HEK293 (cell line): ENCODE measurements at regions not wholly inside any gene's neighbourhood (a gene's known extent, or its start where the extent isn't known, plus 50 kb on each side); places are given as distances from the start of the nearest gene placed in this dataset.

Source experiments
- CTCF ChIA-PET: fragments of 350-600 bp; formaldehyde crosslinking; extraction: SDS; loops from one replicate; lab custom pipeline; 2021; ENCODE audit warnings: antibody characterized with exemption; lab: Yijun Ruan, JAX
- POLR2A ChIA-PET: fragments of 300-600 bp; formaldehyde crosslinking; extraction: SDS; loops from one replicate; lab custom pipeline; 2020; ENCODE audit warnings: antibody characterized with exemption, inconsistent platforms; lab: Yijun Ruan, JAX
- H3K27ac ChIP-seq: fragments of 200-500 bp; sonication (Bioruptor generic); 2 replicates; pipeline ENCODE4 v1.5.1; 2014; ENCODE audit warnings: low read depth, low read length, control low read depth, inconsistent platforms; ENCODE audit errors: extremely low read depth
- H3K36me3 ChIP-seq, 2 experiments: fragments of 200-500 bp in 1 of 2; sonication (Bioruptor generic) in 1 of 2; 1 replicate in 1 of 2; 2 replicates in 1 of 2; pipeline ENCODE4 v1.5.1; 2014 to 2017; ENCODE audit warnings: inconsistent platforms in 2 of 2, low read length in 2 of 2; ENCODE audit not compliant: control insufficient read depth in 2 of 2, insufficient read depth in 1 of 2
- H3K4me1 ChIP-seq: fragments of 200-500 bp; sonication (Bioruptor generic); 2 replicates; pipeline ENCODE4 v1.5.1; 2014; ENCODE audit warnings: mild to moderate bottlenecking, low read length, inconsistent platforms; ENCODE audit not compliant: control insufficient read depth, insufficient read depth
- H3K4me3 ChIP-seq: 2 replicates; pipeline ENCODE4 v1.5.1; 2011; ENCODE audit warnings: low read depth, mild to moderate bottlenecking, control low read depth, low read length, moderate library complexity
- H3K9me3 ChIP-seq: fragments of 200-500 bp; sonication (Bioruptor generic); 2 replicates; pipeline ENCODE4 v1.5.1; 2014; ENCODE audit warnings: low read depth, low read length, inconsistent platforms; ENCODE audit not compliant: control insufficient read depth, insufficient read depth
- FEZF1 ChIP-seq: fragments of 450-650 bp; formaldehyde crosslinking; IDR thresholded peaks from 2 replicates; pipeline ENCODE4 v1.5.1; 2016; ENCODE audit warnings: missing biosample characterization, missing genetic modification characterization
- GLIS1 ChIP-seq: fragments of 450-650 bp; formaldehyde crosslinking; IDR thresholded peaks from 2 replicates; pipeline ENCODE4 v1.5.1; 2016; ENCODE audit warnings: missing biosample characterization, missing genetic modification characterization
- YY2 ChIP-seq: fragments of 450-650 bp; formaldehyde crosslinking; IDR thresholded peaks from 2 replicates; pipeline ENCODE4 v1.5.1; 2016; ENCODE audit warnings: missing biosample characterization, missing genetic modification characterization
- ZBTB17 ChIP-seq: fragments of 450-650 bp; formaldehyde crosslinking; IDR thresholded peaks from 2 replicates; pipeline ENCODE4 v1.5.1; 2016; ENCODE audit warnings: missing biosample characterization, missing genetic modification characterization
- ZFP37 ChIP-seq: fragments of 450-650 bp; formaldehyde crosslinking; IDR thresholded peaks from 2 replicates; pipeline ENCODE4 v1.5.1; 2016; ENCODE audit warnings: missing biosample characterization, missing genetic modification characterization
- ZNF184 ChIP-seq: fragments of 450-650 bp; IDR thresholded peaks from 2 replicates; pipeline ENCODE4 v1.5.1; 2018; ENCODE audit warnings: missing biosample characterization, mild to moderate bottlenecking, missing genetic modification characterization
- ZNF202 ChIP-seq: fragments of 450-650 bp; formaldehyde crosslinking; IDR thresholded peaks from 2 replicates; pipeline ENCODE4 v1.5.1; 2016; ENCODE audit warnings: missing biosample characterization, missing genetic modification characterization, borderline replicate concordance
- ZNF23 ChIP-seq: fragments of 450-650 bp; formaldehyde crosslinking; IDR thresholded peaks from 2 replicates; pipeline ENCODE4 v1.5.1; 2016; ENCODE audit warnings: missing biosample characterization, missing genetic modification characterization, borderline replicate concordance
- ZNF324 ChIP-seq: fragments of 450-650 bp; formaldehyde crosslinking; IDR thresholded peaks from 2 replicates; pipeline ENCODE4 v1.5.1; 2016; ENCODE audit warnings: missing biosample characterization, missing genetic modification characterization
- ZNF335 ChIP-seq: fragments of 450-650 bp; formaldehyde crosslinking; conservative IDR thresholded peaks from 2 replicates; pipeline ENCODE4 v1.5.1; 2016; ENCODE audit warnings: missing biosample characterization, missing genetic modification characterization
- ZNF341 ChIP-seq: fragments of 450-650 bp; formaldehyde crosslinking; IDR thresholded peaks from 2 replicates; pipeline ENCODE4; 2016; ENCODE audit warnings: low read depth, missing biosample characterization, missing genetic modification characterization
- ZNF426 ChIP-seq: fragments of 450-650 bp; formaldehyde crosslinking; IDR thresholded peaks from 2 replicates; pipeline ENCODE4 v1.5.1; 2017; ENCODE audit warnings: missing biosample characterization, missing genetic modification characterization, mild to moderate bottlenecking, inconsistent platforms, moderate library complexity
- ZNF544 ChIP-seq: fragments of 450-650 bp; formaldehyde crosslinking; IDR thresholded peaks from 2 replicates; pipeline ENCODE4 v1.5.0; 2017; ENCODE audit warnings: missing biosample characterization, missing genetic modification characterization
- ZNF548 ChIP-seq: fragments of 450-650 bp; formaldehyde crosslinking; IDR thresholded peaks from 2 replicates; pipeline ENCODE4 v1.5.1; 2016; ENCODE audit warnings: missing biosample characterization, missing genetic modification characterization
- ZNF585B ChIP-seq: fragments of 450-650 bp; formaldehyde crosslinking; IDR thresholded peaks from 2 replicates; pipeline ENCODE4 v1.5.1; 2016; ENCODE audit warnings: missing biosample characterization, missing genetic modification characterization
- ZNF701 ChIP-seq: fragments of 450-650 bp; formaldehyde crosslinking; IDR thresholded peaks from 2 replicates; pipeline ENCODE4 v1.5.1; 2016; ENCODE audit warnings: missing biosample characterization, missing genetic modification characterization
- ZNF707 ChIP-seq: fragments of 450-650 bp; formaldehyde crosslinking; IDR thresholded peaks from 2 replicates; pipeline ENCODE4 v1.5.1; 2016; ENCODE audit warnings: missing biosample characterization, missing genetic modification characterization
- ZNF791 ChIP-seq: fragments of 450-650 bp; formaldehyde crosslinking; IDR thresholded peaks from 2 replicates; pipeline ENCODE4 v1.5.1; 2016; ENCODE audit warnings: missing biosample characterization, missing genetic modification characterization
- TF ChIP-seq, protein P1 (sequence below): fragments of 450-650 bp; formaldehyde crosslinking; IDR thresholded peaks from 2 replicates; pipeline ENCODE4 v1.5.1; 2017; ENCODE audit warnings: missing biosample characterization, missing genetic modification characterization
- TF ChIP-seq, protein P2 (sequence below): fragments of 450-650 bp; formaldehyde crosslinking; IDR thresholded peaks from 2 replicates; pipeline ENCODE4 v1.5.1; 2016; ENCODE audit warnings: missing biosample characterization, missing genetic modification characterization, low read depth
- TF ChIP-seq, protein P3 (sequence below): fragments of 450-650 bp; formaldehyde crosslinking; IDR thresholded peaks from 2 replicates; pipeline ENCODE4 v1.5.1; 2016; ENCODE audit warnings: missing biosample characterization, missing genetic modification characterization

DNA sequence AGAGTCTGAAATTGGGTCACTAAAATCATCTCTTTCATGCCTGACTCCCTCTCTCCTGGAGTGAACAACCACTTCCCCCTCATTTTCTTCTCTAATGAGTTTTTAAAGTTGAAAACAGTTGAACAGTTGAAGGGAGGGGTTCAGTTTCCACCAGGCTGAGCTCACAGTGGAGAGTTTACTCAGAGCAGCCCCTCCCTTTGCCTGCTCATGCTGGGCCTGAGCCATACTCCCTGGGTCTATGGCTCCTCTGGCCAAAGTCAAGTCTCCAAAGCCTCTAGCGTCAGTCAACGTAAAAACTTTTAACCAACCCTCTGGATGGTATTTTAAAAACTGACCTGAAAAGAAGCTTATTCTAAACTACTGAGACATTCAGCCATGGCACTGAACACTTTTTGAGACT is 100.8 kb upstream of the RNPC3 start (continued):
- TF ChIP-seq ZNF791 (no peak), ZNF184 (no peak), ZNF202 (tag by site-specific recombination) (no peak), ZNF548 (tag by site-specific recombination) (no peak), ZNF335 (tag by site-specific recombination) (no peak), ZNF707 (no peak), ZNF585B (no peak), ZNF701 (tag by site-specific recombination) (no peak), FEZF1 (tag by site-specific recombination) (no peak), YY2 (tag by site-specific recombination) (no peak), ZNF544 (tag by site-specific recombination) (no peak), GLIS1 (tag by site-specific recombination) (no peak)

DNA sequence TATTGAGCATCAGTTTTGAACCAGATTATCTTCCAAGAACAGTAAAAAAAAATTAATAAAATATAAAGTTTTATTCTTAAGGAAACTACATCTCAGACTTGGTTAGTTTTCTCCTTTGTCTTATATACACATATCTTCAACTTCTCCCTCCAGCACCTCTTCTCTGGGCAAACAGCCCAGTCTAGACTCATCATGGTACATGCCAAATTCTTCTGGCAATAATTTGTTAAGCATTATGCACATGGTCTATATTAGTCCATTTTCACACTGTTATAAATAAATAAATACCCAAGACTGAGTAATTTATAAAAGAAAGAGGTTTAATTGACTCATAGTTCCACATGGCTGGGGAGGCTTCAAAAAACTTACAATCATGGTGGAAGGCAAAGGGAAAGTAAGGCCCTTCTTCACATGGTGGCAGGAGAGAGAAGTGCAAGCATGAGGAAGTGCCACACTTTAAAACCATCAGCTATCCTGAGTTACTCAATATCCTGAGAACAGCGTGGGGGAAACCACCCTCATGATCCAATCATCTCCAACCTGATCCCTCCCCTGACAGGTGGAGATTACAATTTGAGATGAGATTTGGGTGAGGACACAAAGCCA is 108.7 kb upstream of the RNPC3 start:
- POLR2A ChIA-PET, result no interaction called here
- CTCF ChIA-PET, result no interaction called here
- Histone ChIP-seq H3K27ac (no peak overlapping the region), H3K4me3 (no peak overlapping the region), H3K4me1 (no peaks in the 10 kb centered on the region), H3K9me3 (no peaks in the 10 kb centered on the region), H3K36me3 (no peaks in the 10 kb centered on the region)
- TF ChIP-seq ZFP37 (tag by site-specific recombination) (no peak), ZNF324 (tag by site-specific recombination) (no peak), ZNF548 (tag by site-specific recombination) (no peak), ZNF23 (no peak), ZNF341 (tag by site-specific recombination) (no peak), ZNF426 (tag by site-specific recombination) (no peak), ZBTB17 (no peak)
- TF ChIP-seq, protein P1, sequence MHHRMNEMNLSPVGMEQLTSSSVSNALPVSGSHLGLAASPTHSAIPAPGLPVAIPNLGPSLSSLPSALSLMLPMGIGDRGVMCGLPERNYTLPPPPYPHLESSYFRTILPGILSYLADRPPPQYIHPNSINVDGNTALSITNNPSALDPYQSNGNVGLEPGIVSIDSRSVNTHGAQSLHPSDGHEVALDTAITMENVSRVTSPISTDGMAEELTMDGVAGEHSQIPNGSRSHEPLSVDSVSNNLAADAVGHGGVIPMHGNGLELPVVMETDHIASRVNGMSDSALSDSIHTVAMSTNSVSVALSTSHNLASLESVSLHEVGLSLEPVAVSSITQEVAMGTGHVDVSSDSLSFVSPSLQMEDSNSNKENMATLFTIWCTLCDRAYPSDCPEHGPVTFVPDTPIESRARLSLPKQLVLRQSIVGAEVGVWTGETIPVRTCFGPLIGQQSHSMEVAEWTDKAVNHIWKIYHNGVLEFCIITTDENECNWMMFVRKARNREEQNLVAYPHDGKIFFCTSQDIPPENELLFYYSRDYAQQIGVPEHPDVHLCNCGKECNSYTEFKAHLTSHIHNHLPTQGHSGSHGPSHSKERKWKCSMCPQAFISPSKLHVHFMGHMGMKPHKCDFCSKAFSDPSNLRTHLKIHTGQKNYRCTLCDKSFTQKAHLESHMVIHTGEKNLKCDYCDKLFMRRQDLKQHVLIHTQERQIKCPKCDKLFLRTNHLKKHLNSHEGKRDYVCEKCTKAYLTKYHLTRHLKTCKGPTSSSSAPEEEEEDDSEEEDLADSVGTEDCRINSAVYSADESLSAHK (tag by site-specific recombination), result no peak
- TF ChIP-seq, protein P2, sequence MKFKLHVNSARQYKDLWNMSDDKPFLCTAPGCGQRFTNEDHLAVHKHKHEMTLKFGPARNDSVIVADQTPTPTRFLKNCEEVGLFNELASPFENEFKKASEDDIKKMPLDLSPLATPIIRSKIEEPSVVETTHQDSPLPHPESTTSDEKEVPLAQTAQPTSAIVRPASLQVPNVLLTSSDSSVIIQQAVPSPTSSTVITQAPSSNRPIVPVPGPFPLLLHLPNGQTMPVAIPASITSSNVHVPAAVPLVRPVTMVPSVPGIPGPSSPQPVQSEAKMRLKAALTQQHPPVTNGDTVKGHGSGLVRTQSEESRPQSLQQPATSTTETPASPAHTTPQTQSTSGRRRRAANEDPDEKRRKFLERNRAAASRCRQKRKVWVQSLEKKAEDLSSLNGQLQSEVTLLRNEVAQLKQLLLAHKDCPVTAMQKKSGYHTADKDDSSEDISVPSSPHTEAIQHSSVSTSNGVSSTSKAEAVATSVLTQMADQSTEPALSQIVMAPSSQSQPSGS (tag by site-specific recombination), result no peak
- TF ChIP-seq, protein P3, sequence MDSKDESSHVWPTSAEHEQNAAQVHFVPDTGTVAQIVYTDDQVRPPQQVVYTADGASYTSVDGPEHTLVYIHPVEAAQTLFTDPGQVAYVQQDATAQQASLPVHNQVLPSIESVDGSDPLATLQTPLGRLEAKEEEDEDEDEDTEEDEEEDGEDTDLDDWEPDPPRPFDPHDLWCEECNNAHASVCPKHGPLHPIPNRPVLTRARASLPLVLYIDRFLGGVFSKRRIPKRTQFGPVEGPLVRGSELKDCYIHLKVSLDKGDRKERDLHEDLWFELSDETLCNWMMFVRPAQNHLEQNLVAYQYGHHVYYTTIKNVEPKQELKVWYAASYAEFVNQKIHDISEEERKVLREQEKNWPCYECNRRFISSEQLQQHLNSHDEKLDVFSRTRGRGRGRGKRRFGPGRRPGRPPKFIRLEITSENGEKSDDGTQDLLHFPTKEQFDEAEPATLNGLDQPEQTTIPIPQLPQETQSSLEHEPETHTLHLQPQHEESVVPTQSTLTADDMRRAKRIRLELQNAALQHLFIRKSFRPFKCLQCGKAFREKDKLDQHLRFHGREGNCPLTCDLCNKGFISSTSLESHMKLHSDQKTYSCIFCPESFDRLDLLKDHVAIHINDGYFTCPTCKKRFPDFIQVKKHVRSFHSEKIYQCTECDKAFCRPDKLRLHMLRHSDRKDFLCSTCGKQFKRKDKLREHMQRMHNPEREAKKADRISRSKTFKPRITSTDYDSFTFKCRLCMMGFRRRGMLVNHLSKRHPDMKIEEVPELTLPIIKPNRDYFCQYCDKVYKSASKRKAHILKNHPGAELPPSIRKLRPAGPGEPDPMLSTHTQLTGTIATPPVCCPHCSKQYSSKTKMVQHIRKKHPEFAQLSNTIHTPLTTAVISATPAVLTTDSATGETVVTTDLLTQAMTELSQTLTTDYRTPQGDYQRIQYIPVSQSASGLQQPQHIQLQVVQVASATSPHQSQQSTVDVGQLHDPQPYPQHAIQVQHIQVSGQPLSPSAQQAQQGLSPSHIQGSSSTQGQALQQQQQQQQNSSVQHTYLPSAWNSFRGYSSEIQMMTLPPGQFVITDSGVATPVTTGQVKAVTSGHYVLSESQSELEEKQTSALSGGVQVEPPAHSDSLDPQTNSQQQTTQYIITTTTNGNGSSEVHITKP (tag by site-specific recombination), result no peak
